Hematopoietic multipotent progenitor cell treated with erythropoietin and hydrocortisone succinate and interleukin-3 and kit ligand, for 17 days (in vitro differentiated cells): ENCODE measurements at regions not wholly inside any gene's neighbourhood (a gene's known extent, or its start where the extent isn't known, plus 50 kb on each side); places are given as distances from the start of the nearest gene placed in this dataset.
"Not testable (repeated sequence)": the region's sequence is repeated elsewhere in the genome, so short reads cannot be mapped to it uniquely, and the experiment has no call there.

Experiments
- DNase-seq: peaks from one replicate; pipeline ENCODE4 v3.0.0-alpha.2; 2015; ENCODE audit warnings: low spot score

GRCh38 chr9:25913806-25914205 is 235.6 kb upstream of the TUSC1 start:
- no peak for DNase-seq

GRCh38 chr9:25904701-25905100 is 226.5 kb upstream of the TUSC1 start:
- no peak for DNase-seq

DNA sequence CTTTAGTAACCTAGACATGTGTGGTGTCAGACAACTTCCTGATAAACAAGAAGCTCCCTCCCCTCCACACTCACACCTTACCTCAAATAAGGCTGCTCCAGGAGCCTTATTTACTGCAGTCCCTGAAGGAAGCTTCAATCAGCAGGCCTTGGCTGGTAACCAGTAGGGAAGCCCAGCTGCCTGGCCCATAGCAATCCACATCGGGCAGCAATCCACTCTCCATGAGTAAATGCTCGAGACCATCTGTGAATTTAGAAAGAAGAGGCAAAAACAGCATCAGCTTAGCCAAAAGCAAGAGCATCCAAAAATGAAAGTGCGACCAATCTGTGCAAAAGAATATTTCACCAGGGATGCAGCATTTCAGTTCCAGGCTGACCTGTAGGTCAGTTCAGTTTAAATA is 213.3 kb upstream of the TUSC1 start:
- DNase-seq, result no peak

- no peak for DNase-seq
Observed at GRCh38 chr9:25889661-25890060, 211.4 kb upstream of the TUSC1 start.

DNA sequence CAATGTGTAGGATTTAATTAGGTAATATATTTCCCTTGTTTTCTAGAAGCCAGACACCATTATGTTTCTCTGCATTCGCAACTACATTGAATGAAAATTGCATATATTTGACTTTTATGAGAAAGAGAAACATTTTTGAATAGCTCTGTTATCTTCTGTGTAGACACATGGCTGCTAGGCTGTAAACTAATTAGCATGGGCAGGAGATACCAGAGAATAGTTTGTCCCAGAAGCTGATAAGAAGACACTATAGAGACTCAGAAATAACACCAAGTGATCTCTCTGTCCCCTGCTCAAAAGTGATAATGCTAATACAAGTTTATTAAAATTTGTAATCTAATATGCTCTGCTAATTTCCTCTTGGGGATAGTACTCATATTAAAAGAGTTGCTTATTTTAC is 198.0 kb upstream of the TUSC1 start:
- DNase-seq, result no peak

DNA sequence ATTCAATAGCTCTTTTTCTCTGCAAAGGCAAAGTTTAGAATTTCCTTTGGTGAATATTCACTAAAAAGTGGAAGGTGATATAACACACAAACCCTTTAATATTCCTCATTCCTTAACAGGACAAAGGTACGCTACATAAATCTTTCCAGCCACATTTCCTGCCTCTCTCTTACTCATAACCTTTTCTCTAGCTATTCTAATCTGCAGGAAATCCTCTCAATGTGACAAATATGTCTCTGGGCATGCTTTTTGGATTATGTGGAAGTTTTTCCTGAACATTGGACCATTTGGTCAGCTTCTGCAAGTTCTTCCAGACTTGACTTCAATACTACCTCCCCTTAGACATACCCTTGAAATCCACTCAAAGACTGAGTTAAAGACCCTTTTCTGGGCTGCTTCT is 186.3 kb upstream of the TUSC1 start:
- no peak for DNase-seq

DNA sequence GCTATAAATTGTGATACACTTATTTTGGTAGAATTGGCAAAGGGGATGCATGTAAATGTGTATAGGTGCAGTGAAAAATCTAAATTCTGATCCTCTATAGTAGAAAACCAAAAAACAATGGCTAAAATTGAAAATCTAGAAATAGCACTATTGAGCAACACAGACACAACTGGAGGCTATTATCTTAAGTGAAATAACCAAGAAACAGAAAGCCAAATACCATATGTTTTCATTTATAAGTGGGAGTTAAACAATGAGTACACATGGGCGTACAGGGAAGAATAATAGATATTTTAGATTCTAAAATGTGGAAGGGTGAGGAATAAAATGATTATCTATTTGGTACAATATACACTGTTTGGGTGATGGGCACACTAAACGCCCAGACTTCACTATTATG is 183.2 kb upstream of the TUSC1 start:
- no peak for DNase-seq

GRCh38 chr9:25857147-25857546 is 178.9 kb upstream of the TUSC1 start:
- DNase-seq, result no peak

DNA sequence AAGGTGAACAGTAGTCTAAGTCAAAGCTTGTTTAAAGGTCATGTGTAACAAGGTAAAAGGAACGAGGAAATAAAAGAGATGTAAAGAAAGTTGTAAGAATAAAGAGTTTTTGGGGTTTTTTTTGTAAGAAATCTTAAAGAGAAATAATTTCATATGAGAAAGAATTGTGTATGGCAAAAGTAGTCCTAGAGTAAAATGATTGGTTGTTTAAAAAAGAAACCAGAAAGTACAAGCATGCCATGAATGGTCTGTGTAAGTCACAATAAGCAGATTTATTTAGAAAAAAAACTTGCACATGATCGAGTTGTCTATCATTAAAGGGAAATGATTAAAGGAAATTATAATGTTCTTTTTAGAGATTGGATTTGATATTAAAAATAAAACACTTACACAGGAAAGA is 172.6 kb upstream of the TUSC1 start:
- DNase-seq, result no peak

GRCh38 chr9:25845867-25846266 is 167.6 kb upstream of the TUSC1 start:
- no peak for DNase-seq

DNA sequence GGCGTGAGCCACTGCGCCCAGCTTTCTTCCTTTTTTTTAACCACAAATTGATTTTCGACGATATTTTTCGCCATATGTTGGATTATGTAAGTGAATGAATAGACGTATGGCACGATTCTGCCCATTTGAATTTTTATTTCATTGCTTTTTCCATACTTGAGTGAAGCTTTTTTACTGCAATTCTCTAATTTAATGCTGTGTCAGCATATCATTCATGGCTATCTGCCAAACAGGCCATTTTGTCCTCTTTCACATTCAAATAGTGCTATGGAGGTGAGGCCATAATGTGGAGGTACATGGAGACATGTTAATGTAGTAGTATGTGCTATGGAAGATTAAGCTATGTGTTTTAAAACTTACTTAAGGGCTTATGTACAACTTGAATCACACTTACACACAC is 152.1 kb upstream of the TUSC1 start:
- DNase-seq, result no peak

DNA sequence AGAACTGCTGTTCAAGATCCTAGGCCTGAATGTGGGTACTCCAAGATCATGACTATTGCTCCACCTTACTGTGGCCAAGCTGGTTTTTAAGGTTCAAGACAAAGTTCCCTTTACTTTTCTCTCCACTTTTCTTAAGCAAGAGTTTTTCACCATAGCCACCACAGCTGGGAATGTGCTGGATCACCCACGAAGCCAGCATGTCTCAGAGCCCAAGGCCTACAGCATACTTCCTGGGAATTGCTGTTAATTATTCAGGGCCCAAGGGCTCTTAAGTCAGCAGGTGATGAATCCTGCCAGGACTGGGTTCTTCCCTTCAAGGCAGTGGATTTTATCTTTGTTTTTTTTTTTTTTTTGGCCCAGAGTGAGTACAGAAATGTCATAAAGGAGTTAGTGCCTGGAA is 149.4 kb upstream of the TUSC1 start:
- DNase-seq, result no peak

GRCh38 chr9:25816439-25816838 is 138.2 kb upstream of the TUSC1 start:
- DNase-seq, result no peak

DNA sequence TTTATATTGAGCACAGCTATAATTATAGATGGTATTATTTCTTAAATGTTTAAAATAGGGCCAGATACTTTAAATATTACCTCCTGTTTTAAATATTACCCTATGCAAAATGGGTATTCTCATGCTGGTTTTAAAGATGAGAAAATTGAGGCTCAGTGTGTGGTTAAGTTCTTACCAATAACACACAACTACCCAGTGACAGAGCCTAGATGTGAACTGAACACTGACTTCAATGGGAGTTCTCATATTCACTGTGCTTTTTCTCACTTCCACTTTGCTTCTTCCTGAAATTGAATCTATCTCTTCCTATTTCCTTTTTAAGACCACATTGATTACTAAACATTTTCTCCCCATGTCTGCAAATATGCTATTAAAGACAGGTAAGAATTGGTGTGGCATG is 135.8 kb upstream of the TUSC1 start:
- DNase-seq, result no peak

DNA sequence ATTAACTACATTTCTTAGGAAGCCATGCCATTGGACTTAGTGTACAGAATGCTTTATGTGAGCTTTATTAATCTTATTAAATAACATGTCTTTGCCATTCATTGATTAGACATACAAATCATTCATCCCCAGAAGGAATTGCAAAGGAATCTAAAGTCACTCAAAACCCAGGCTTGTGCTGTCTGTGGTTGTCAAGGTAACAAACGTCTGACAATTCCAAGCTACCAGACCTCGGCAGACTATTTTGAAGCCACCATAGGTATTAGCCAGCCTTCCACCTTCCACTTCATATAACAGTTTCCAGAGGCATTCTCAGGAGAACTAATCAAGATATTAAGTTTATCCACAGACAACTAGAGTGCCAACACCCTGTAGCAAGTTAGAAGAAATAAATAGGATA is 135.2 kb upstream of the TUSC1 start:
- no peak for DNase-seq

DNA sequence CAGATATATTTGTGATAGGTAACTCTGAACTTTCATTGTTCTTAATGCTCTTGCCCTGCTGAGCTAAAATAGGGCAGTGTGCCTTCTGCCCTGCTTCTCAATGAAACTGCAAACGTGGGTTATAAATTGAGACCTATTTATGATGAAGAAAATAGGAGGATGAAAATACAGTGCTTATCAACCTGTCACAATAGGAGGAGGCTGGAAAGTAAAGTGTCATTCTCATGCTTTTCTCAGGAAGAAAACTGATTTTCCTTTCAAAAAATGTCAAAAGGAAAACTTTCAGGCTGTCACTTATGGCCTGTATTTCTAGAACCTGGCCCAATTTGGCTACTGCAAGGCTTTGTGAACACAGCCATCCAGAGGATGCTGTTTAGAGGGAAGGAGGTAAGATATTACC is 130.3 kb upstream of the TUSC1 start:
- no peak for DNase-seq

GRCh38 chr9:25804856-25805255 is 126.6 kb upstream of the TUSC1 start:
- no peak for DNase-seq

DNA sequence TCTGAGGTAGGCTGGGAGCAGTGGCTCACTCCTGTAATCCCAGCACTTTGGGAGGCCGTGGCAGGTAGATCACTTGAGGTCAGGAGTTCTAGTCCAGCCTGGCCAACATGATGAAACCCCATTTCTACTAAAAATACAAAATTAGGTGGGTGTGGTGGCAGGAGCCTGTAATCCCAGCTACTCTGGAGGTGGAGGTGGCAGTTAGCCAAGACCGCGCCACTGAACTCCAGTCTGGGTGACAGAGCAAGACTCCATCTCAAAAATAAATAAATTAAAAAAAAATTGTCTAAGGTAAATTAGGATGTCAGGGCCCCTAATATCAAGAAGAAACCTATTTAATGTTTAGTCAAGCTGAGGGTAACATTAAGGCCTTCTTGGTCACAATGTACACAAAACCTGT is 123.7 kb upstream of the TUSC1 start:
- DNase-seq, result not testable (repeated sequence)

DNA sequence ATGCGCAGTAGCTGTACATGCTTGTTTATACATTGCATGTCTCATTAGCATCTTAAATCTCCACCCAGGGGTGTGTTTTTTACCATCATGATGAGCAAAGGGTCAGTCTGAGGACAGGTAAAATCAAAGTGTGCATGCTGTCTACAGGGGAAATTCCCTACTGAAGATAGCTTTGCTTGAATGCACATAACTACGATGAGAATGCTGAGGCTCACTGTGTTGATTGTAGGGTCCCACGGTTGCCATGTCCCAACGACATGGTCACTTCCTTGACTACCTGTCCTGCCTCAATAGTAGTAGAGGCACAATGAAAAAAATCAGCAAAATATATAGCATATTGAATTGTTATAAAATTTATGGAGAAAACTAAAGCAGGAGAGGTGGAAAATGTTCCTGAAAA is 95.6 kb upstream of the TUSC1 start:
- no peak for DNase-seq

- no peak for DNase-seq
Observed at GRCh38 chr9:25755951-25756350, 77.7 kb upstream of the TUSC1 start.

DNA sequence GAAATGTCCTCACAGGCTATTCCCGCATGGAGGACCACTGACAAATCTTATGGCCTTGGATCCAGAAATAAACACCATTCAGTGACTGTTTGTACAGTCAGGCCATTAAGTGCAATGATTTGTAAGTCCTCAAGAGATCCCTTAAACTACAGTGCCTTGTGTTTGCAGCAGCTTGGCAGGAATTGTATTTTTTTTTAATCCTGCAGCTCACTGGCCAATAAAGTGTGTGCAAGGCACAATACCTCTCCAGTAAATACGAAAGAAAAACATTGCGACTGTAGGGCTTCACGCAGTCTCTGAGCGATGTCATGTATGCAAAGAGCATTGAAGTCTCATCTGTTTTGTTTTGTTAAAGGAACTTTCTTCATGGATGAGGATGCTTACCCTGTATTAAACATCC is 74.2 kb upstream of the TUSC1 start:
- no peak for DNase-seq

GRCh38 chr9:25742256-25742655 is 64.0 kb upstream of the TUSC1 start:
- DNase-seq, result no peak

- DNase-seq, result no peak
Observed at GRCh38 chr9:25733336-25733982, 55.2 kb upstream of the TUSC1 start.

- not testable (repeated sequence) for DNase-seq
Observed at GRCh38 chr9:25731895-25732794, 53.9 kb upstream of the TUSC1 start.
